GM12872 (cell line): ENCODE measurements at regions not wholly inside any gene's neighbourhood (a gene's known extent, or its start where the extent isn't known, plus 50 kb on each side); places are given as distances from the start of the nearest gene placed in this dataset.

Experiments
- CTCF ChIP-seq: IDR thresholded peaks from 3 replicates; pipeline ENCODE4 v1.5.1; 2011; ENCODE audit warnings: low read depth, mild to moderate bottlenecking, low read length, moderate library complexity; ENCODE audit not compliant: insufficient read depth

- no peak for TF ChIP-seq CTCF
These were observed 111.0 kb upstream of the RAB4A start for GRCh38 chr1:229159668-229160544.

- TF ChIP-seq CTCF, result no peak
These were observed 109.2 kb upstream of the RAB4A start for GRCh38 chr1:229161740-229162139.

GRCh38 chr1:229162825-229163515 is 107.9 kb upstream of the RAB4A start:
- TF ChIP-seq CTCF, result no peak

- TF ChIP-seq CTCF, result no peak
These were observed 106.6 kb upstream of the RAB4A start for GRCh38 chr1:229164348-229164747.

- TF ChIP-seq CTCF, result no peak
These were observed 105.8 kb upstream of the RAB4A start for GRCh38 chr1:229164836-229165735.

GRCh38 chr1:229167318-229167717 is 103.6 kb upstream of the RAB4A start:
- TF ChIP-seq CTCF, result no peak

GRCh38 chr1:229169399-229169798 is 101.5 kb upstream of the RAB4A start:
- TF ChIP-seq CTCF, result no peak
